D721Med (cell line): ENCODE measurements at regions not wholly inside any gene's neighbourhood (a gene's known extent, or its start where the extent isn't known, plus 50 kb on each side); places are given as distances from the start of the nearest gene placed in this dataset.
A peak's percentile ranks its signal among the peaks of the same experiment; 100 is the strongest.

Source experiments
- DNase-seq: peaks from one replicate; pipeline ENCODE4 v3.0.0; 2011; ENCODE audit warnings: low spot score; ENCODE audit not compliant: insufficient read length
- FAIRE-seq: peaks from 2 replicates; lab custom pipeline; 2011; peaks lifted over from hg19 to GRCh38; lab: Jason Lieb, UNC
- TF ChIP-seq, protein P1 (sequence below): IDR thresholded peaks from 2 replicates; pipeline ENCODE4 v1.5.1; 2012; ENCODE audit warnings: mild to moderate bottlenecking, control low read depth; ENCODE audit not compliant: insufficient read depth; ENCODE audit errors: missing control alignments

DNA sequence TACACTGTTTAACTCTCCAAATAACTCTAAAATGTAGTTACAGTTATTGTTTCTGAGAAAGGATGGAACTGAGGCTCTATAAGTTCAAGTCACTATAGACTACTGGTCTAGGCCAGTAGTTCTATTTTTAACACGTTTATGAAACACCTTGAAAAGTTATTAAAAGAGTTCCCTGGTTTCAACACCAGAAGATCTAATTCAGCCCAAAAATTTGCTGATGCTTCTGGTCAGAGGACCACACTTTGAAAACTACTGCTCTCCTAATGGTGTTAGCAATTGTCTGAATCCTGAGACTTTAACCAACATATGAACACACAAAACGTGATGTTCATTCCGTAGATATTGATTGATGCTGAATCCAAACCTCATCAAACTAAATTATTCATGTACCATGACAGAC, 658.6 kb upstream of the STEAP1 start:
- FAIRE-seq (no peak), DNase-seq (no peak)
- TF ChIP-seq, protein P1, sequence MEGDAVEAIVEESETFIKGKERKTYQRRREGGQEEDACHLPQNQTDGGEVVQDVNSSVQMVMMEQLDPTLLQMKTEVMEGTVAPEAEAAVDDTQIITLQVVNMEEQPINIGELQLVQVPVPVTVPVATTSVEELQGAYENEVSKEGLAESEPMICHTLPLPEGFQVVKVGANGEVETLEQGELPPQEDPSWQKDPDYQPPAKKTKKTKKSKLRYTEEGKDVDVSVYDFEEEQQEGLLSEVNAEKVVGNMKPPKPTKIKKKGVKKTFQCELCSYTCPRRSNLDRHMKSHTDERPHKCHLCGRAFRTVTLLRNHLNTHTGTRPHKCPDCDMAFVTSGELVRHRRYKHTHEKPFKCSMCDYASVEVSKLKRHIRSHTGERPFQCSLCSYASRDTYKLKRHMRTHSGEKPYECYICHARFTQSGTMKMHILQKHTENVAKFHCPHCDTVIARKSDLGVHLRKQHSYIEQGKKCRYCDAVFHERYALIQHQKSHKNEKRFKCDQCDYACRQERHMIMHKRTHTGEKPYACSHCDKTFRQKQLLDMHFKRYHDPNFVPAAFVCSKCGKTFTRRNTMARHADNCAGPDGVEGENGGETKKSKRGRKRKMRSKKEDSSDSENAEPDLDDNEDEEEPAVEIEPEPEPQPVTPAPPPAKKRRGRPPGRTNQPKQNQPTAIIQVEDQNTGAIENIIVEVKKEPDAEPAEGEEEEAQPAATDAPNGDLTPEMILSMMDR, result no peak

GRCh38 chr7:89500084-89500483, 654.2 kb upstream of the STEAP1 start:
- DNase-seq (no peak), FAIRE-seq (peak; percentile 51)
- TF ChIP-seq, protein P1, result no peak

DNA sequence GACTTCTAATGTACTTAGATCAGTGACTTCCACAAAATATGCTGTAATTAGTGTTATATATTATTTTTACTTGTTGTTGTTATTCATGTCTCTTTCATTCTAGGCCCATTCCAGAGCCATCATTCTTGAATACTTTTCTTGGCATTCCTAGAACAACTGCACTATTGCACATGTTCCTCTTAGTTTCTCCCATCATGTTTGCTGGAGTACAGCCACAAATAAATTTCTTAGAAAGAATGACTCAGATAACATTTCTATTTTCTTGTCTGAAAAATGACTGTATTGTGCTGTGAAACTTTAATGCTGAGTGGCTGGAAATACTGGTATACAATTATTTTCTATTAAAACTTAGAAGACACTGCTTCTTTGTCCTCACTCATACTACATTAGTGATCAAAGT, 651.0 kb upstream of the STEAP1 start:
- DNase-seq, result no peak
- TF ChIP-seq, protein P1, result no peak
- no peak for FAIRE-seq

GRCh38 chr7:89507034-89507433, 647.2 kb upstream of the STEAP1 start:
- DNase-seq (no peak), FAIRE-seq (no peak)
- TF ChIP-seq, protein P1, result no peak

DNA sequence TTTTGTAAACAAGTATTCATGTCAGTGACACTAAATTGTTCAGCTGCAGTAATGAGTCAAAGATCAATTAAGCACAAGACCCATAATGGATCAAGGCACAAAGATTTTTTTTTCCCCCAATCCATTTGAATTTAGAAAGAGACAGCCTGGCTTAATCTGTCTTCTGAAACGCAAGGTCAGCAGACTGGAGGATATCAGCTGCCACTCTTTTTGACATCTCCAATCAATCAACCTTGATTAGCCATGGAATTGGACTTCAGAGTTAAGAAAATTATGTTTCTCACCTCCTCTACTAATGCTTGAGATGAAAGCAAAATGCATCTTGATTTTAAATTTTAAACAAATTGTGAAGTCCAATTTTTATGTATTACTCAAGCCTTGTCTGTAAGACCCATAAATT, 642.4 kb upstream of the STEAP1 start:
- FAIRE-seq (no peak), DNase-seq (no peak)
- TF ChIP-seq, protein P1, result no peak

GRCh38 chr7:89514970-89515369, 639.3 kb upstream of the STEAP1 start:
- TF ChIP-seq, protein P1, result no peak
- FAIRE-seq, result no peak
- DNase-seq, result no peak

- DNase-seq (no peak), FAIRE-seq (no peak)
- TF ChIP-seq, protein P1, result no peak
These were observed 636.5 kb upstream of the STEAP1 start for GRCh38 chr7:89517815-89518214.
